Renal cortex interstitium (tissue), 11 donors: ENCODE measurements at regions not wholly inside any gene's neighbourhood (a gene's known extent, or its start where the extent isn't known, plus 50 kb on each side); places are given as distances from the start of the nearest gene placed in this dataset.
"Not testable (repeated sequence)": the region's sequence is repeated elsewhere in the genome, so short reads cannot be mapped to it uniquely, and the experiment has no call there.

Source experiments
- DNase-seq, 11 donors: peaks; one replicate each; pipeline ENCODE4 v3.0.0-alpha.2; 2013; ENCODE audit warnings: low read depth in 9 of 11, low spot score in 4 of 11; ENCODE audit errors: extremely low read depth in 1 of 11

DNA sequence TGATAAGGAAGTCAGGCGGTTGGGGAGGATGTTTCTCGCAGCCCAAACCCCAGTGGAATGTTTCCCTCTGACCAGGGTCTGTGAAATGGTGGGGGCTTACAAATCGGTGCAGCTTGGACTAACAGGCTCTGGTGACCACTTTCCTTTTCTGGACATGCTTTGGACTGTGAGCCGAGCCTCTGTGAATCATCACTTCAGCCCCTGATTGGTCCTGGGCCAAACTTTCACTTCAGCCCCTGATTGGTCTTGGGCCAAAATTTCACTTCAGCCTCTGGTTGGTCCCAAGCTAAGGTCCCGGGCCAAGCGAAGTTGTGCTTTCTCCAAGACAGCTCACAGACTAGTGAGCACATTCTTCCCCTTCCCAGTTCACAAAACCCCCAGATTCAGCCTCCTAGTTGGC is 223.7 kb upstream of the ANKRD20A1 start:
- not testable (repeated sequence) for DNase-seq

DNA sequence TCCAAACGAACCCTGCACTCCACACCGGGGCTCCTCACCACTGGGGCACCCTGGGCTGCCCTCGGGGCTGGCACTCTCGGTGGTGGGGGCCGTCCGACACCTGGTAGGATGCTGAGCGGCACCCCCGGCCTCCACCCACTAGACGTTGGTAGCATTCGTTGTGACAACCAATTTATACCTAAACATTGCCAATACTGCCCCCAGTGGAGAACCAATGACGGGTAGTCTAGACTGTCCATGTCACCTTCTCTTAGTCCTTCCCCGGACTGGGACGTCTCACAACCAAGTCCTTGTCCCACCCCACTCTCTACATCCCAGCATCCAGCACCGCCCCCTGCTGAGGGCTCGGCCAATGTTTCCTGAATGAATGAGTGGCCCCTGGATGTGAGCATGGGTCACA is 246.8 kb upstream of the ANKRD20A1 start:
- DNase-seq: not testable (repeated sequence)

DNA sequence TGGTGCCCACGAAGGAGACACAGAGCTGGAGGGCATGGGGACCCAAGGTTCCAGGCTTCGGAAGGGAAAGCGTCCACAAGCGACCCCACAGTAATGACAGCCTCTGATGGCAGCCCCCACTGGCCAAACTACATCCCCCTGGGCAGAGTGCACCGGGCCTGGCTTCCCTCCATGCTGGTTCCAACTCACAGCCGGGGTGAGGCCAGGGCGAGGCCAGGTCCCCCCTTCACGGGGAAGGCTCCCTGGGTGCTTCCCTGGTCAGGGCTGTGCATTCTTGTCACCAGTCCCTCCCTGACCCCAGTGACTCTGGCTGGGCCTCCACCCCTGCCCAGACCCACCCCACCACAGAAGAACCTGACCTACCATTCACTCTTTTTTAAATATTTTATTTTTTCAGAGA is 248.9 kb upstream of the ANKRD20A1 start:
- not testable (repeated sequence) for DNase-seq

DNA sequence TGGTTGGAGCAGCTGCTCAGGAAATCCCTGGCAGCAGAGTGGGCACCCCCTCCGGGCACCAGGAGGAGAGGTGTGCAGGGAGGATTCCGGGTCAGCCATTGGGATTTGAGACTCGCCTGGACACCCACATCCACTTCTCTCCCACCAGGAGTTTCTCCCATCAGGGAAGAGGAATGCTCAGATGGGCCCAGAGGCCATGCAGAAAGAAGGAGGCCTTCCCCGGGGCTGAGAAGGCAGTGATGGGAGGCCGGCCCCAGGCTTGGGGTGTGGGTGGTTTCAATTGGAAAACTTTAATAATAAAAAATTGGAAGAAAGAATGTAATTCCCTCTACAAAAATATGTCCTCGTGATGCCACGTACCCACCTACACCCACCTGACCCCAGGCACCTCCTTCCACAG is 249.3 kb upstream of the ANKRD20A1 start:
- DNase-seq: not testable (repeated sequence)

DNA sequence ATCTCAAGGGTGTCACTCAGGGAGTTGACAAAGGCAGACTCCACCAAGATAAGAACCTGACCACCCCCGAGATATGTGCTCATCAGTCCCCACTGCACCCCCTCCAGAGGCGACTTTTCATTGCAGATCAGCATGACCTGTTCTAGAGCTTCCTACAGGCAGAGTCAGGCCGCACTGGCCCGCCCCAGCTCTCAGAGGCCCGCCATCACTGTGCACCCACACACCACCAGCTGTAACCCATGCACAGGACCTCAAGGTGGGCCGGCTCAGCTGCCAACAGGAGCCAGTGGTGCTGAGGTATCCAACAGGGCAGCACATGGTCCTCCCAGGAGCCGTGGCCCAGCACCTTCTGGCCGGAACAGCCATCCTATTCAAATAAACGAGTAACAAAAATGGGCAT is 253.6 kb upstream of the ANKRD20A1 start:
- DNase-seq: not testable (repeated sequence)

DNA sequence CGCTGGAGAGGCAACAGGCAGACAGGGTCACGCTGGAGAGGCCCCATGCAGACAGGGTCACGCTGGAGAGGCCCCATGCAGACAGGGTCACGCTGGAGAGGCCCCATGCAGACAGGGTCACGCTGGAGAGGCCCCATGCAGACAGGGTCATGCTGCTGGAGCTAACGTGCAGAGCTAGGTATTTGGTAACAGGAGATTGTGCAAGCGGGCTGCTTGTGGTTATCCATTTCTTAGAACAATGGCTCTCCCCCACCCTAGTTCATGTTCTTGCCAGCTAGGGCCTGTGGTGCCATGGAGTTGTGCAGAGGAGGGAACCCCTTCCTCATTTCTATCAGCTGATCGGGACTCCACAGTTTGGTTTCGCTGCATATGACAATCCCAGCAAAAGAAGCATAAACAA is 255.1 kb upstream of the ANKRD20A1 start:
- not testable (repeated sequence) for DNase-seq

DNA sequence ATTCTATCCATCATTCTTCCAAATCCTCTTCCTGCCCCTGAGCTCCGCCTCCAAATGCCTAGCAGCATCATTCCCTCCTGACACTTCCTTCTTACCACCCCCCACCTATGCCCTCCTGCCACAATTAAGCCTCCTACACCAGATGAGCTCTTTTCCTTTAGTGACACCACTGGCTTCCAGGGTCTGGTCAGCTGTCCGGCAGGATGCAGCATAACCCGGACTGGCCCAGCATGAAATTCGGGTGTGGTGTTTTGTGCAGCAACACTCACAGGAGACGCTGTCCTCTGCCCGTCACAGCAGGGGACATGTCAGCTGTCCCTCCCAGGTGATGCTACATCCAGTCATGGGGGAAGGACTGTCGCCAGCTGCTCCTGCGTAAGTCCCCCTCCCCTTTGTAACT is 266.3 kb upstream of the ANKRD20A1 start:
- not testable (repeated sequence) for DNase-seq

DNA sequence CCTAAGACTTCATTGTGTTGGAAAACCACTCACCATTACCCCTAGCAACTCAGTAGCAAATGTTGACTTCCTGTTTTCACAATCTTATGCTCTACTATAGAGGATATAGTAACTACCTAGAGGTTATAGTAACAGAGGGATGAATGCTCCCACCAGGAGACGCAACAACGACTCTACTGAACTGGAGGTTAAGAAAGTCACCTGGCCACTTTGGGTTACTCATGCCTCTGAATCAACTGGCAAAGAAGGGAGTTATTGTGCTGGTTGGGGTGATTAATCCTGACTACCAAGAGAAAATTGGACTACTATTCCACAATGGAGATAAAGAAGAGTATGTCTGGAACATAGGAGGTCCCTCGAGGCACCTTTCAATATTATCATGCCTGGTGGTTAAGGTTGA is 302.9 kb upstream of the ANKRD20A1 start:
- not testable (repeated sequence) for DNase-seq

DNA sequence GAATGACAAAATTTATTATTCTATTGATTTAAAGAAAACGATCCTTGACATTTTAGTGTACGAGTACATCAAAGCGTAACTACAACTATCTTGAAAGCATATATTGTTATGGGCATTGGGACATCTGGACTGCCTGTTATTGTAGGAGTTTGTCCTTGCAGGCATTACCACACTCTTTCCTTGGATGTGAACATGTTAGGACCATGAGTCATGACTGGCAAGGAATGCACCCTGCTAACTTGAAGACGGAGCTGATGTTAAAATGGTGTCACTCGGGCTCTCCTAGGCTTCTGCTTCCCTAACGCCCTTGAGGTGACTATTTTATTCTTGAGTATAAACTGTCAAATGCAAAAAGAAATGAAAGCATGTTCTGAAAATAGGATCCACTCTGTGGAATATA is 308.7 kb upstream of the ANKRD20A1 start:
- not testable (repeated sequence) for DNase-seq

DNA sequence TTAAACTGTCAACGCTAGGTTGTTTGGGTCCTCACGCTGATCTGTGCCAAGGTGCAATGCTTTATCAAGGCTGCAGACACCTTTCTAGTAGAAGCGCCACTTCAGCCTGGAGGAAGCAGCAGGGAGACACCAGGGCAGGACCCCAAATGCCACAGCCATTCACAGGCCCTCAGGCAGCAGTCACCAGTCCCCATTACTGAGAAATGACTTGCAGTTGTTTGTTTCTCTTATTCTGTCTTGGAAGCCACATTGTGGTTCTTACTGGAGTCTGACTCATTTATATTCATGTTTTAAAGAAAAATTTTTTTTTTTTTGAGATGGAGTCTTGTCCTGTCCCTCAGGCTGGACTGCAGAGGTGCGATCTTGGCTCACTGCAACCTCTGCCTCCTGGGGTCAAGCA is 328.9 kb upstream of the ANKRD20A1 start:
- not testable (repeated sequence) for DNase-seq

DNA sequence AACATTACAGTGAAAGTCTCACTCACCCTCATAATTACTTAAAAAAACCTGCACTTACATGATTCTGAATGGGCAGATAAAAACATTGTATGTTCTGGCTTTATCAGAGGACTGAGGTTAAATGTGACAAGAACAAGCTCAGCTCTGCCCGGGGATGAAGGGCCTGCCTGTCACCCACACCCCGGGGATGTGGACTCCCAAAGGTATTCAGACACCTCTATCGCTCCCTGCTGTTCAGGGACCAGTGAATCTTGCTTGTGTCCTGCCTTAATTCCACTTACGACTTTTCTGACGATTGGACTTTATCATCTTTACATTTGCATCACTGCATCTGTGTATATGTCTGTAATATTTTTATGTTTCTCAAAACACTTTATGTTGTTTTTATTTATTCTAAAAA is 341.8 kb upstream of the ANKRD20A1 start:
- not testable (repeated sequence) for DNase-seq

DNA sequence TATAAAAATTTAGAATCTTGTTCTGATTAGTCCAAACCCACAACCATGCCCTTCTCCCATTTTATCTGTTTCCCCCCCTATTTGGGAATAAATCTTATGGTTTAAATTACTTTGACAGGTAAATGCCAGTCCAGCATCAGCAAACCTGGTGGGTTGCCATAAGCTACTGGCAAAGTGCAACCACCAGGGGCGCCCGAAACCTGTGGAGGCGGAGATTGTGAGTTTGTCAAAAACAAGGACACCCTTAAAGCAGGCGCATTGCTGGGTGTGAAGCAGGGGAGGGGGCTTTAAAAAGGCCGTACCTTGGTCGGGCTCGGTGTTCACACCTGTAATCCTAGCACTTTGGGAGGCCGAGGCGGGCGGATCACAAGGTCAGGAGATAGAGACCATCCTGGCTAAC is 344.1 kb upstream of the ANKRD20A1 start:
- not testable (repeated sequence) for DNase-seq

DNA sequence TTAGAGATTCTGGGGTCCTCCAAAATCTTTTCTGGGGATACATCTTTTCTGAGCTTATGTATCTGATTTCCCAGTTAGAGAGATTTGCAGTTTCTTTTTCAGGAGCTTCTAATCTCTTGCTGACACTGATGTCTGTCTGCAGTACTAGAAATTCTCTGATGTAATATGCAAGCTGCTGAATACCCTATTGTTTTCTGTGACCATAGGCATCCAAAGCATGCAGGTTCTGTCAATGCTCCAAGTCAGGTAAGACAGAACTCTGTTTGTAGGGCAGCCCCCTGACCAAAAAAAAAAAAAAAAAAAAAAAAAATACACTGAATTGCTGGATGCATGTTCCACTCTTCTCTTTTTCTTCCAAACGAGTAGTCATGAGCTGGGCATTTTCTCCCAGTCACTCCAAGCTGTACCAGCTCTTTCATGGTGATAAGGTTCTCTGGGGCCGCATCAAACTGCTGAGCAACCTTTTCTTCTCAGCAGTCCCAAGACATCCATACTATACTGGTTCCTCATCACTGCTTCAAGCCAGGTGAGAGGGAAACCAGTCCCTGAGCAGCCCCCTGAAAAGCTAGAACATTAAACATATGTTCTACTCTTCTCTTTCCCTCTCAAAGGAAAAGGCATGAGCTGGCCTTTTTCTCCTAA is 354.9 kb upstream of the ANKRD20A1 start:
- DNase-seq: not testable (repeated sequence)

DNA sequence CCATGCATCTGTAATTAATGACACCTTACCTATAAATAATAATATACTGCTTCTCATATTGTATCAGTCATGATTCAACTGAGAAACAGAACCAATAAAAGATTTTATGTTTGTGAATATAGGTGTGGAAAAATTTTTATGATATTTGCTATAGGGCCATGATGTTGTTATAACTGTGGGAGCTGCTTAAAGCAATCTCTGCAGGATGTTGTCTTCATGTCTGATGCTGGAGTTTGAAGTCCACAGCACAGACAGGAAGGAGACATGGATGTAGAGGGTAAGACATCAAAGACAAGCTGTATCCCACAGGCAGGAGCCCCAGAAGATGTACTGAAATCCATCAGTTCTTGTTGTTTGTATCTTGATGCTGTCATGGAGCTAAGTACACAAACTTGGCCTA is 366.7 kb upstream of the ANKRD20A1 start:
- not testable (repeated sequence) for DNase-seq

DNA sequence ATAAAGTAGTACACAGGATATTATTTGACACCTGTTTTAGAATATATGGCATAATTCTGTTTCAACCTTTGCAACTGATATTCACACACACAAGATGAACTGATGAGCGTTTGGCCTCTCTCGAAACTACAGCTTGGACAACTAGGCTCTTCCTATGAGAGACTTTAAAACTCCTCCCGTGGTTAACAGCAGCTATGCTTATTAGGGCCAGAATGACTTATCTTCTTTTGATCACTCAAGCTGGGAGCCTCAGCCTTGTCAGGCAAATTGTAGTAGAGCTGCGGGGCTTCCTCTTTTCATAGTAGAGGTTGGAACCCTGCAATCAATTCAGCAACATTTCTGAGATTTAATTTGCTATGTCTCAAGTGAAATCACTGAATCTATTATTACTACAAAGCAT is 381.3 kb upstream of the ANKRD20A1 start:
- DNase-seq: not testable (repeated sequence)

DNA sequence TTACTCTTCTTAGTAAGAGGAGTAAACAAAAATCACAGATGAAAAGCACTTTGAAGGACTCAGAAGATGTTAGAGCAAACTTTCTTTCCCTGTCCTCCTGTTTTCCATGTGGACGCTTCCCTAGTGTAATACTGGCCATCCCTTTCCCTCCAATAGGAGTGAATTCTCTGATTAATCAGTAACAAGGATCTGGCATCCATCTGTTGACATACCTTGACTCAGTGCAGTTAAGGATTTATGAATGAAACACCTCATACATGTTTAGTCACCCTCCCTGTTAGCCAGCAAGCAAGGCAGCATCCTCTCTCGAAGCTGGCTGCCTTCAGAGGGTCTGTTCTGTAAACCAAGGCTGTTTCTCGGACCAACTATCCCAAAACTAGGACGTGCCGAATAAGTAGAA is 388.0 kb upstream of the ANKRD20A1 start:
- DNase-seq: not testable (repeated sequence)

DNA sequence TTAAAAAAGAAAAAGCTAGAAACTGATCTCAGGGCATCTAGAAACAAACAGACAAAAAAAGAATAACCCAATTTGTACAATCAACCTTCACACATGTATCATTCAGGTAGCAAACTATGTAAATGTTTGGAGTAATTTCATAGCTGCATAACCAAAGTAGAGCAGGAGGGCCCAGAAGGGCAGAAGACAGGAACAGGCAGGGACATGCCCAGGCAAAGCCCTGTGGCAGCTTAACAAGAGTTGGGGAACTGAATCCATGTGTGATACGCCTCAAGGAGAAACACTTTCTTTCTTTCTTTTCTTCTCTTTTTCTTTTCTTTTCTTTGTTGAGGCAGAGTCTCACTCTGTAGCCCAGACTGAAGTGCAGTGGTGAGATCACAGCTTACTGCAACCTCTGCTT is 390.4 kb upstream of the ANKRD20A1 start:
- DNase-seq: not testable (repeated sequence)

DNA sequence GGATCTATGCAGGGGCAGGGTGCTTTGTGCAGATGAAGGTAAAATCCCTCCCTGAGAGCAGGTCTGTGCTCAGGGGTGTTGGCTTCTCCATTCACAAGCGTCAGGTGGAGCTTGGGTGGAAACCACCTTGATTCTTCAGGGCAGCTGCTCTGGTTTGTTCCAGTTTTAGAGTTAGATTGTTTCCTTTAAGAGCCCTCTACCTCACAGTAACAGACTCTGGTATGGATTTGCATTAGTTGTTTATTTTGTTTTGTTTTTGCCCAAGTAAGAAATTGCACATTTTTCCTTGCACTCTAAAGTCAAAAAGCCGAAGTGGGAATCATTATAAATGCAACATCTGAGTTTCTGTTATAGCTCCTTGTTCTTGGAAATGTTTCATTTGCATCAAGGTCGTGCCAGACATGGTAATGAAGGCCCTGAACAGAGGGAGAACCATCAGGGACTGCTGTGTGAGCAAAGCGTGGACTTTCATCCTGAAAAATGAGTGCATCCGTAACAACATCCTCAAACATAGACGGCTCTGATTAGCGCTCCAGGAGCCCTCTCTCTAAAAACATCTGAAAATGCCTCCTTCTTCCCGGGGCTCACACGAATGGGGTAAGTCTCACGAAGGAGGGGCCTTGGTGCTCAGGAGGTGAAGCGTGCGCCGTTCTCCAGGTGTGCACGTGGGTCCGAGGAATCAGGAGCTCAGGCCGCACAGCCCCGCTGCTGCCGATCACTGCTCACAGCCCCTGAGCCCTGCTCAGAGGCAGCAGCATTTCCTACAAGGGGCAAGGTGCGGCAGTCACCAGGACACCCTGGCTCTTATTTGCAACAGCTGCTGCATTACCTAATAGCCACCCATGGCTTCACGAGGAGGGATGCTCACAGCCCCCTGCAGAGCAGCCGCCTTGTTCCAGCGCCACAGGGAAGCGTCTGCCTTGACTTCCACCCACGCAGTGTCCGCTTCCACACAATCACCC is 396.7 kb upstream of the ANKRD20A1 start:
- DNase-seq: not testable (repeated sequence)

DNA sequence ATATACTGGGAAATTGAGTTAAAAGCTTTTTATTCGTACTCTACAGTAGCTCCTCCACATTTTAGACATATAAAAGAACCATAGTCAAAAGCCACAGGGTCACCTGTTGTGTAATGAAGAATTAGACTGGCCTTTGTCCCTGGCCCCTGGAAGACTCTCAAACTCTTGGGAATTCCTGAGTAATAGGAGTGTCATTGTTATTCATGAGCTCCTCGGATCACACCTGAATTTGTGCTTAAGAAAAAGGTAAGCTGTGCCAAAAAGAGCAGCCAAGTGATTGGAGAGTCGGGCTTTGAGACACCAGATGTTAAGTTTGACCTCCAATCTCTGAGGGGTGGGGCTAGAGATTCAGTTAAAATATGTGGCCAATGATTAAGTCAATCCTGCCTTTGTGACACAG is 405.8 kb upstream of the ANKRD20A1 start:
- DNase-seq: not testable (repeated sequence)

DNA sequence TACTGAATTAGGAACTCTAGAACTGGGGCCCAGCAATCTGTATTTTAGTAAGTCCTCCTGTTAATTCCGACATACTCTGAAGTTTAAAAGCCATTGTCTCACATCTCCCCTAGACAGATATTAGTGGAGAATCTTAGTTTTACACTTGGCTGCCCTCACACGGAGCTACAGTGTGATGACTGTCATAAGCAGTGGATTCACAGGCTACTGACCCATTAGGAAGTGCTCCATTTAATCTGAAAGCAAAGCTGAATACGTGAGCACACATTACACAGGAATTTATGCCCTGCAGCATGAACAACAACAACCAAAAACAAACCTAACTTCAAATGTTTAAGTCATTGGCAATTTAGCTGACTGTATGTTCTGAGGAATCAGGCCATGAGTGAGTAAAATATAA is 416.4 kb upstream of the ANKRD20A1 start:
- DNase-seq: not testable (repeated sequence)
